ENCODE measurements at regions not wholly inside any gene's neighbourhood (a gene's known extent, or its start where the extent isn't known, plus 50 kb on each side); places are given as distances from the start of the nearest gene placed in this dataset.
"Not testable (repeated sequence)": the region's sequence is repeated elsewhere in the genome, so short reads cannot be mapped to it uniquely, and the experiment has no call there.

- H3K4me3 ChIP-seq (ENCODE audit: low read depth, low read length), result no peak overlapping the region
- no peak for DNase-seq (ENCODE audit: low read depth)
- no peak for TF ChIP-seq CTCF (IDR thresholded peaks at IDR 0.05; ENCODE audit: control insufficient read depth, extremely low read depth, insufficient read depth)
Measured at GRCh38 chr6:168934660-168935627, 318.7 kb downstream of the THBS2 start.

GRCh38 chr6:168932171-168932570 lies 321.5 kb downstream of the THBS2 start:
- not testable (repeated sequence) for DNase-seq (ENCODE audit: low read depth); H3K4me3 ChIP-seq (ENCODE audit: low read depth, low read length)

- DNase-seq (ENCODE audit: low read depth), result not testable (repeated sequence)
Measured at GRCh38 chr6:168931072-168931471, 322.6 kb downstream of the THBS2 start.

DNA sequence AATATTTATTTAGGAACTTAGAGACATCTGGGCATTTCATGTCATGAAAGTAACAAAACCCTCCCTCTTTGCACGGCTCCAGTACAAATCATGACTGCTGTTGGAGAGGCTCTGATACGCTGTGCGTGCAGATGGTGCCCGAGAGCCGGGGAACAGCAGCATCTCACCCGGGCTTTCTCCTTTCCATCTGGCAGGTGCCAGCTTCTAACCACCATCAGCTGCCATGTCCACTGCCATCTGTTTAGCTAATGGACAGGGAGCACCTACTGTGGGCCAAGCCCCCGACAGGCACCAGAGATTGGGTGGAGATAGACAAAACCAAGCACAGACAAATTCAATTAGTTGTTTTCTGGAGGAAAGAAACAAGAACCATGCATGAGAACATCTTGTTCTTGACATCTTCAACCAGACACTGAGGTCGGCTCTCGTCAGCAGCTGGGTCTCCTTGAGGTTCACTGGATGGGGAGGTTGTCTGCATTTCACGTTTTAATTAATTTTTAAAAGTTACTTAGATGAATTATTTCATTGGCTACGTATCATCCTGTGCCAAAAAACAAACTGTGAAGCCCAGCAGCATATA lies 323.7 kb downstream of the THBS2 start:
- TF ChIP-seq CTCF (IDR thresholded peaks at IDR 0.05; ENCODE audit: control insufficient read depth, extremely low read depth, insufficient read depth), result no peak
- H3K4me3 ChIP-seq (ENCODE audit: low read depth, low read length), result no peak overlapping the region
- no peak for DNase-seq (ENCODE audit: low read depth)

More at GRCh38 chr6:168931072-168931471, 322.6 kb downstream of the THBS2 start:
- H3K4me3 ChIP-seq (ENCODE audit: low read depth, low read length), result not testable (repeated sequence)

DNA sequence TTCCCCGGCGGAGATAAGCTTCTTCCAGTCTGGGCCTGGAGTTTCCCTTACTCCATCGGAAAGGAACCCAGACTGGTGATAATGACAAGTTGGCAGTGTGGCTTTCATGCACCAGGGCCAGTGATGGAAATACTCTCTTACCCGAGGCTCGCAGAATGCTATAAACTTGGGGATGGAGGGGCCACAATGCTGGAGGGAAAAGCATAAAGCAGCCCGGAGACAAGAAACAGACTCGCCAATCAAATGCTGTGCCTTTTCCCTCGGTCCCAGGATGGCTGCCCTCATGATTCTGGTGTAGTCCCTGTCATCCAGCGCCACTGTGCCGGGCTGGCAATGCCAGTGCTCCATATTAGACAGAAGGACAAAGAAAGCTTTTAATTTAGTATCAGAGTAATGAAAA lies 325.6 kb downstream of the THBS2 start:
- TF ChIP-seq CTCF (IDR thresholded peaks at IDR 0.05; ENCODE audit: control insufficient read depth, extremely low read depth, insufficient read depth), result no peak
- no peak overlapping the region for H3K4me3 ChIP-seq (ENCODE audit: low read depth, low read length)
- DNase-seq (ENCODE audit: low read depth), result no peak

DNA sequence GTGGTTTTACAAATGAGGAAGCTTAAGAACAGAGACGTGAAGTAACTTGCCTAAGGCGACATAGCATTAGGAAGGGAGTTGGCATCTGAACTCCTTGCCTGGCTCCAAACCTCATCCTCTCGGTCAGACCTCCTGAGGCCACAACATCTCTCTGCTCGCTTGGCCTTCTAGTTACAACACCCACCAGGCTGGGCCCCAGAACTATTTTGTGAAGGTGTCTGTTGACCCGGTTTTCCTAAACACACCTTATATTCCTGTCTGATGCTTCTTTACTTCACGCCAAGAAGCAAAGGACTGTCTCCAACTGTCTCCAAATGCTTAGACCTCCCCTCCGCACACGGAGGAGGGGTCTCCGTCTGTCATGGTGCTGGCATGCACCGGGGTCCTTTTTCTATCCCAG lies 326.6 kb downstream of the THBS2 start:
- no peak overlapping the region for H3K4me3 ChIP-seq (ENCODE audit: low read depth, low read length)
- no peak for DNase-seq (ENCODE audit: low read depth)
- no peak for TF ChIP-seq CTCF (IDR thresholded peaks at IDR 0.05; ENCODE audit: control insufficient read depth, extremely low read depth, insufficient read depth)

GRCh38 chr6:168926306-168926705 lies 327.3 kb downstream of the THBS2 start:
- no peak for TF ChIP-seq CTCF (IDR thresholded peaks at IDR 0.05; ENCODE audit: control insufficient read depth, extremely low read depth, insufficient read depth)
- no peak for DNase-seq (ENCODE audit: low read depth)
- no peak overlapping the region for H3K4me3 ChIP-seq (ENCODE audit: low read depth, low read length)

- H3K4me3 ChIP-seq (ENCODE audit: low read depth, low read length), result no peak overlapping the region
- no peak for TF ChIP-seq CTCF (IDR thresholded peaks at IDR 0.05; ENCODE audit: control insufficient read depth, extremely low read depth, insufficient read depth)
- DNase-seq (ENCODE audit: low read depth), result no peak
Measured at GRCh38 chr6:168925671-168926070, 328.0 kb downstream of the THBS2 start.

All from LNCaP clone FGC (cell line).